ENCODE measurements at regions not wholly inside any gene's neighbourhood (a gene's known extent, or its start where the extent isn't known, plus 50 kb on each side); places are given as distances from the start of the nearest gene placed in this dataset.

- Histone ChIP-seq H4K20me1 (ENCODE audit: insufficient read depth) (no peaks in the 10 kb centered on the region), H2AFZ (ENCODE audit: low read depth) (no peak overlapping the region), H3K79me2 (ENCODE audit: insufficient read depth, low read depth) (no peaks in the 10 kb centered on the region), H3K4me1 (ENCODE audit: low read depth, poor library complexity, severe bottlenecking) (no peaks in the 10 kb centered on the region), H3K4me2 (no peak overlapping the region), H3K27me3 (ENCODE audit: insufficient read depth, low read depth) (no peaks in the 10 kb centered on the region), H3K27ac (no peak overlapping the region), H3K9ac (no peak overlapping the region), H3K4me3 (IDR thresholded peaks at IDR 0.05; ENCODE audit: insufficient read depth, low read depth, low read length) (no peak overlapping the region), H3K36me3 (ENCODE audit: insufficient read depth) (no peaks in the 10 kb centered on the region)
- no peak for TF ChIP-seq CTCF (conservative IDR thresholded peaks at IDR 0.05; ENCODE audit: low read depth, low read length)
Observed at GRCh38 chr18:29626094-29626493, 1416.4 kb downstream of the DSC3 start.

GRCh38 chr18:29616867-29617266, 1425.7 kb downstream of the DSC3 start:
- Histone ChIP-seq H3K79me2 (ENCODE audit: insufficient read depth, low read depth) (no peaks in the 10 kb centered on the region), H3K36me3 (ENCODE audit: insufficient read depth) (no peaks in the 10 kb centered on the region), H4K20me1 (ENCODE audit: insufficient read depth) (no peaks in the 10 kb centered on the region), H3K9ac (no peak overlapping the region), H3K27ac (no peak overlapping the region), H3K4me3 (IDR thresholded peaks at IDR 0.05; ENCODE audit: insufficient read depth, low read depth, low read length) (no peak overlapping the region), H3K27me3 (ENCODE audit: insufficient read depth, low read depth) (no peaks in the 10 kb centered on the region), H3K4me1 (ENCODE audit: low read depth, poor library complexity, severe bottlenecking) (no peaks in the 10 kb centered on the region), H3K4me2 (no peak overlapping the region), H2AFZ (ENCODE audit: low read depth) (no peak overlapping the region)
- TF ChIP-seq CTCF (conservative IDR thresholded peaks at IDR 0.05; ENCODE audit: low read depth, low read length): no peak

GRCh38 chr18:29608982-29609381, 1432.1 kb upstream of the CDH2 start:
- Histone ChIP-seq H3K4me2 (no peak overlapping the region), H3K27ac (no peak overlapping the region), H3K36me3 (ENCODE audit: insufficient read depth) (no peaks in the 10 kb centered on the region), H4K20me1 (ENCODE audit: insufficient read depth) (no peaks in the 10 kb centered on the region), H3K4me3 (IDR thresholded peaks at IDR 0.05; ENCODE audit: insufficient read depth, low read depth, low read length) (no peak overlapping the region), H3K4me1 (ENCODE audit: low read depth, poor library complexity, severe bottlenecking) (no peaks in the 10 kb centered on the region), H3K27me3 (ENCODE audit: insufficient read depth, low read depth) (no peaks in the 10 kb centered on the region), H3K9ac (no peak overlapping the region), H3K79me2 (ENCODE audit: insufficient read depth, low read depth) (no peaks in the 10 kb centered on the region), H2AFZ (ENCODE audit: low read depth) (no peak overlapping the region)
- TF ChIP-seq CTCF (conservative IDR thresholded peaks at IDR 0.05; ENCODE audit: low read depth, low read length): no peak

- no peaks in the 10 kb centered on the region for H3K27me3 ChIP-seq (ENCODE audit: insufficient read depth, low read depth)
- H3K9ac ChIP-seq: no peak overlapping the region
- no peaks in the 10 kb centered on the region for H3K4me1 ChIP-seq (ENCODE audit: low read depth, poor library complexity, severe bottlenecking)
- H3K27ac ChIP-seq: no peak overlapping the region
- H3K36me3 ChIP-seq (ENCODE audit: insufficient read depth): no peaks in the 10 kb centered on the region
- H3K4me2 ChIP-seq: no peak overlapping the region
- H3K79me2 ChIP-seq (ENCODE audit: insufficient read depth, low read depth): no peaks in the 10 kb centered on the region
- no peak overlapping the region for H2AFZ ChIP-seq (ENCODE audit: low read depth)
- no peak overlapping the region for H3K4me3 ChIP-seq (IDR thresholded peaks at IDR 0.05; ENCODE audit: insufficient read depth, low read depth, low read length)
- no peak for TF ChIP-seq CTCF (conservative IDR thresholded peaks at IDR 0.05; ENCODE audit: low read depth, low read length)
- no peaks in the 10 kb centered on the region for H4K20me1 ChIP-seq (ENCODE audit: insufficient read depth)
Observed at GRCh38 chr18:29605365-29605764, 1428.4 kb upstream of the CDH2 start.

- no peaks in the 10 kb centered on the region for H3K36me3 ChIP-seq (ENCODE audit: insufficient read depth)
- H3K27ac ChIP-seq: no peak overlapping the region
- H4K20me1 ChIP-seq (ENCODE audit: insufficient read depth): no peaks in the 10 kb centered on the region
- no peak overlapping the region for H3K4me2 ChIP-seq
- TF ChIP-seq CTCF (conservative IDR thresholded peaks at IDR 0.05; ENCODE audit: low read depth, low read length): no peak
- no peak overlapping the region for H2AFZ ChIP-seq (ENCODE audit: low read depth)
- no peak overlapping the region for H3K4me3 ChIP-seq (IDR thresholded peaks at IDR 0.05; ENCODE audit: insufficient read depth, low read depth, low read length)
- H3K4me1 ChIP-seq (ENCODE audit: low read depth, poor library complexity, severe bottlenecking): no peaks in the 10 kb centered on the region
- H3K79me2 ChIP-seq (ENCODE audit: insufficient read depth, low read depth): no peaks in the 10 kb centered on the region
- H3K9ac ChIP-seq: no peak overlapping the region
- H3K27me3 ChIP-seq (ENCODE audit: insufficient read depth, low read depth): no peaks in the 10 kb centered on the region
Observed at GRCh38 chr18:29596959-29597358, 1420.0 kb upstream of the CDH2 start.
